Activated T-helper 17 cell treated with anti-CD3 and anti-CD28 coated beads, Interleukin-2, amount 50 U/mL, for 72 hours (primary cell): ENCODE measurements at regions not wholly inside any gene's neighbourhood (a gene's known extent, or its start where the extent isn't known, plus 50 kb on each side); places are given as distances from the start of the nearest gene placed in this dataset.
"Not testable (repeated sequence)": the region's sequence is repeated elsewhere in the genome, so short reads cannot be mapped to it uniquely, and the experiment has no call there.

Experiments used
- ATAC-seq: fragments of 150-1000 bp; cut with Tn5 transposase; replicated peaks from 2 replicates; pipeline ENCODE4 v1.10.0; 2021; ENCODE audit warnings: mild to moderate bottlenecking, moderate library complexity
- H3K27ac Mint-ChIP-seq: one replicate; pipeline ENCODE4 v1.8.0; 2022; ENCODE audit warnings: mixed read lengths
- H3K27me3 Mint-ChIP-seq: one replicate; pipeline ENCODE4 v1.8.0; 2022; ENCODE audit warnings: mixed read lengths
- H3K36me3 Mint-ChIP-seq: one replicate; pipeline ENCODE4 v1.8.0; 2022; ENCODE audit warnings: low read depth, mild to moderate bottlenecking, mixed read lengths
- H3K4me1 Mint-ChIP-seq: one replicate; pipeline ENCODE4 v1.8.0; 2022; ENCODE audit warnings: mixed read lengths
- H3K4me3 Mint-ChIP-seq: one replicate; pipeline ENCODE4 v1.8.0; 2022; ENCODE audit warnings: mild to moderate bottlenecking, mixed read lengths
- H3K9me3 Mint-ChIP-seq: one replicate; pipeline ENCODE4 v1.8.0; 2022; ENCODE audit warnings: mixed read lengths

DNA sequence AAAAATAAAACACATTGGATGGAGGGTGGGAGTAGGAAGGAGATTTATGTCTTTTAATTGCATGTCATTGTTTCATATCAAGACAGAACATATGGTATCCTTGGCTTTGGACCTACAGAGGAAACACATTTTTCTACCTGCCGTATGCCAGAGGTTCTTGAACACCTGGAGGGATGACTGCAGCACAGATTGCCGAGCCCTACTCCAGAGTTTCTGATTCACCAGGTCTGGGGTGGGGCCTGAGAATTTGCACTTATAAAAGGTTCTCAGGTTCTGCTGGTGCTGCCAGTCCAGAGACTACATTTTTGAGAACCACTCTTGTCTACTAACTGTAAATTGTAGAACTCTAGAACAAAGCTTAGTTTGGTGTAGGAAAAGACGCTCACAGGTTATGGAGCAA, 61.3 kb upstream of the CSPG4 start:
- ATAC-seq, H3K36me3 Mint-ChIP-seq, H3K4me3 Mint-ChIP-seq: not testable (repeated sequence)

DNA sequence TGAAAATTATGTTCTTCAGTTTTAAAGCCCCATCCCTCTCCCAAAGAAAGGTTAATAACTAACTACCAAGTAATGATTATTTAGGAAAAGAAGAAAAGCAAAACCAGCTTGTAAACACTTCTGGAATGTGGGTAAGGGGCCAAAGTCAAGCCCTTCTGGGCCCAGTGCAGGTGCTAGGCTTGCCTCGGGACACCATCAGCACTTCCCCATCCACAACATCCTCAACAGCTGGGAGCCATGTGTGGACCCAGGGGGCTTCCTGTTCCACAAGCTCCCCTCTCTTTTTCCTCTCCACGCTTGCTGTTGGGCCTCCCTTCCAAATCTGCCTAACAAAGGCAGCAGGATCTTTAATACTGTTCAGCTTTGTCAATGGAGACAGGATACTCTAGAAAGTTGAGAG, 58.4 kb upstream of the CSPG4 start:
- not testable (repeated sequence) for H3K9me3 Mint-ChIP-seq, H3K4me3 Mint-ChIP-seq, H3K36me3 Mint-ChIP-seq, H3K27ac Mint-ChIP-seq, H3K4me1 Mint-ChIP-seq, ATAC-seq, H3K27me3 Mint-ChIP-seq

More for the DNA sequence above, 61.3 kb upstream of the CSPG4 start:
- H3K4me1 Mint-ChIP-seq, result peaks cover 14% of the 10 kb centered on the region
- H3K9me3 Mint-ChIP-seq, H3K27me3 Mint-ChIP-seq, H3K27ac Mint-ChIP-seq: not testable (repeated sequence)

DNA sequence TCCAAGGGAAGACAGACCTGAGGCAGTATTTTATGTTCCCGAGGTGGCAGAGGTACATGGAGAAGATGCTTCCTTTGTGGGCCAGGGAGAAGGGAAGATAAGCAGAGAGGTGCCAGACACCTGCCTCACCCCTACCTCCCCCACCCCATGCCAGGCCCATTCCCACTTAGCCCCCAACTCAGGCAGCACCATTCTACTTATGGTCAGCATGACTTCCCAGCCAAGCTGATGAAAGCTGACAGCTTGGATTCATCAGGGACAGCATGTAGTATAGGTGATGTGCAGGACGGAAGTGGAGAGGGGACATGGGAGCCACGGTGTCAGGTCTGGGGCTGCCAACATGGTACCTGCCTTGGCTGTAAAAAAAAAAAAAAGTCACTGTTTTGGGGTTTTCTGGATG, 57.5 kb upstream of the CSPG4 start:
- Mint-ChIP-seq H3K27me3 (no peaks in the 10 kb centered on the region), H3K27ac (no peak overlapping the region), H3K9me3 (no peaks in the 10 kb centered on the region), H3K4me3 (no peak overlapping the region), H3K4me1 (no peaks in the 10 kb centered on the region), H3K36me3 (no peaks in the 10 kb centered on the region)
- ATAC-seq, result no peak

DNA sequence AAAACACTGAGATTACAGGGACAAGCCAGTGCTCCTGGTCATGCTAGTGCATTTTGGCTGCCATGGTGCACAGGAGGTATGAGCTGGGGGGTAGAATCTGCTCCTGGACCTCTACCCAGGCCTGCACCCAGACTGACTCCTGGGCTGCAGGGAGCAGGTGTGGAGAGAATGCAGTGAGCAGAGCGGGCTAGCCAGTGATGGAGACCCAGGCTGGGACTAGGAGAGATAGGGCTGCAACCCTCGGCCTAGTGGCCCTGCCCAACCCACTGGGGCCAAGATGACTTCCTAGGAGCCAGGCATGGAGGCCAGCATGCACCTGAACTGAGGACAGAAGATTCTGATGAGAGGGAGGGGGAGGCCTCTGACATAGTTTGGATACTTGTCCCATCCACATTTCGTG, 55.9 kb upstream of the CSPG4 start:
- not testable (repeated sequence) for H3K27ac Mint-ChIP-seq, H3K4me3 Mint-ChIP-seq, ATAC-seq, H3K9me3 Mint-ChIP-seq, H3K27me3 Mint-ChIP-seq, H3K36me3 Mint-ChIP-seq, H3K4me1 Mint-ChIP-seq

DNA sequence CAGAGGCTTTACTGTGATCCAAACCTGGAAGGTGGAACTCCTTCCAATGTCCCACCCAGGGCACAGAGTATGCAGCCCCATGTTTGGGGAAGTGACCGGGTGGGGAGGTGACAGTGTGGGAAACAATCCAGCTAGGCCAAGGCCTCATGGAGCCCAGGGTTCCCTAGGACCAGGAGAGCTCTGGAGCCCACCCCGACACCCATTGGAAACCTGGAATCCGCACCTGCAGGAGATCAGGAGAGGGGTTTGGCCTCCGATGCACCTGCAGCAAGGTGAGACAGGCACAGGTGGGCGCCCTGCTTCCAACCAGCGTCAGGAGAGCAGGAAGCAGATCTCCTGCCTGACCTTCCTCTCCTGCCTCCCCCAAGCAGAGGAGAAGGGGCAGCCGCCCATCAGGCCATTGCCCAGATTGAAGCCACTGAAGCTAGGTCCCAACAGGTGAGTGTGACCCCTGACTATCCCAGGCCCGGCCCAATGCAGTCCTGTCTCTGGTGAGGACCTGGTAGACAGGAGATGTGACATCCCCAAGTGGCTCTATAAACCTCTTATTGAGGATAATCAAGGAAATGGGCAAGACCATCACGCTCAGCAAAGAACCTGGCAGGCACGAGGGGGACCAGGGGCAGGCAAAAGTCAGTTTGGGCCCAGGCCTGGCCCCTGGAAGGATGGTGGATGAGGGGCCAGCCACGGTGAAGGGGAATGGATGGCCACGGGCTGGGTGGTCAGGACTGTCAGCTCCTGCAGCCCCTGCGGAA, 53.1 kb upstream of the CSPG4 start:
- H3K27ac Mint-ChIP-seq, H3K9me3 Mint-ChIP-seq, ATAC-seq, H3K4me3 Mint-ChIP-seq, H3K4me1 Mint-ChIP-seq, H3K27me3 Mint-ChIP-seq, H3K36me3 Mint-ChIP-seq: not testable (repeated sequence)

DNA sequence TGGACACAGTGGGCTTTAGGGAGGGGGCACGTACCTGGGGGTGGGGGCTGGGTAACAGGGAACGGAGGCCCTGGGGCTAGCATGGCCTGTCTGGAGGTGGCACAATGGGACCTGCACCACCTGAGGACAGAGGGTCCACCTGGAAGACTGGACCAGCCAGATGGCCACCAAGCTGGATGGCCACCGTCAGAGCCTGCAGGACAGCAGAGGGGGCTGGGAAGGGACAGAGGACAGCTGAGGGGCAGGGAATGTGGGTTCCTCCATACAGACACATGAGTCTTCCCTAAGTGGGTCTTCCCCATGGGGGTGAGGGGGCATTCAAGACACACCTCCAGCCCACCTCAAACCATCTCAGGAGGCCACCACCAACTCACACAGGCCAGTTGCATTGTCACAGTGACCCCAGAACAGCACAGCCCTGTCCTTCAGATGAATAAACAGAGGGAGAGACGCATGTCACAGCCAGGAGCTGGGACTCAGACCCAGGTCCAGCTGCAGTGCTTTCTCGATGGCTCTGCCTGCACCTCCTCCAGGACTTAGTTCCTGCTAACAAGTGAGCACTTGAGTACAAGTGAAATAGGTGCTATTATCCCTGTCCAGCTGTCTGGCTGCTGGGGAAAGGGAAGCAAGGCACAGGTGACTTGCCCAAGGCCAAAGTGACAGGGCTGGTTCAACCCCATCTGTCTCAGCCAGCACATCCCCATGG, 52.4 kb upstream of the CSPG4 start:
- not testable (repeated sequence) for H3K36me3 Mint-ChIP-seq, H3K9me3 Mint-ChIP-seq, H3K27me3 Mint-ChIP-seq, H3K4me3 Mint-ChIP-seq, H3K27ac Mint-ChIP-seq, H3K4me1 Mint-ChIP-seq, ATAC-seq

DNA sequence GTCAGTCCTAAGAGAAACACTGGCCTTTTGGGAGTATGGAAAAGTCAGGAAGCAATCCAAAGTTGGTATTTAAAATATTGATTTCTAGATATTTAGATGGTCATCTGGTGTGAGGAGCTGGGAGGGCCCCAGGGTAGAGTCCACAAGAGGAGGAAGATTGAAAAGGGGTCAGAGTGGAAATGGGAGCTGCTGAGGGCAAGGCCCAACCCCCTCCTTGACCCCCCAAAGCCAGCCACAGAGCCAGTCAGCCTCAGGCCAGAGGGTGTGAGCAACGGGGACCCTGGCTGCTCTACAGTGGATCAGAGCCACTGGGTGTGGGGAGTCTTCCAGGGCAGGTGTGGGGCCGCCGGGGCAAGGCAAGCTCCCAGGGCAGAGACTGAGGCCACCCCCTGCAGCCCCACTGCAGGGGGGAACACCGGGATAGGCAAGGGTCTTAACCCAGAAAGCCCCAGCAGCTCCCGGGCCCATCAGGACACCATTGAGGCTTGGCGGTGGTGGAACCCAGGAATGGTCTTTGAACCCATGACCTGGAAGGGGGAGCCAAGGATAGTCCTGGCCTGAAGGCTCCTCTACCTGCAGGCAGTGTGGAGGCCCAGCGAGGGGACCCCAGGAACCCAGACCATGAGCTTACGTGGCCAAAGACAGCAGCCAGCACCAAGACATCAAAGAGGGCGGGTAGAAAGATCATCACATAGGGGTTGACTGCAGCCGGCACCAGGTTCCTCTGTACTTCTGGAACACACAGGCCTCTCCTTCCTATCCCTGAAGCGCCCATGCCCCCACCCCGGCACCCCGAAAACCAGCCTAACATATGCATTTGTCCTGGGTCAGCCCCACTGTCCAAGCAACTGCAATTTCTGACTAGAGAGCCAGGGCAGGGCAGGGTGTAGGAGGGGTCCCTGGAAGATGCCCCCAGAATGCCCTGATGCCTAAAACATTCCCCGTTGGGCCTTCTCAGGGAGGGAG, 51.3 kb upstream of the CSPG4 start:
- peak overlapping the region; percentile 27 for H3K27ac Mint-ChIP-seq
- H3K4me3 Mint-ChIP-seq, H3K9me3 Mint-ChIP-seq, H3K27me3 Mint-ChIP-seq, H3K36me3 Mint-ChIP-seq, ATAC-seq, H3K4me1 Mint-ChIP-seq: not testable (repeated sequence)

DNA sequence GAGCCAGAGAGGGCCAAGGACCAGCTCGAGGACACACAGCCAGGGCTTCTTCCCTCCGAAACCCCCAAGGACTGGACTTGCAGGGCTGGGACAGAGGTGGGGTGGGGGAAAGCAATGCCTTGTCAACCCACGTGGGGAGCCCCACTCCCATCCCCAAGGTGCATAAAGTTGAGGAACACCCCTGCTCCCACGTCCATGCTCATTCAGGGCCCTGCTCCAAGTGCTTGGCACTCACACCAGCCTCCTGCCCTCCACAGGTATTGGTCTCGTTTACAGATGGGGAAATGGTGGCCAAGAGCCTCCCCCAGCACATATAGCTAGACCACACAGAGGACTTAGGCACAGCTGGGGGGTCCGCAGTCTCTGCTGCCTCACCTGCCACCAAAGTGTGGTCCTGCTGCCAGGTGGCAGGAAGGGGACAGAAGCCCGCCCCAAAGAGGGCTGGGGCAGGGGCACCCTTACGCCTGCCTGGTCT, 50.5 kb upstream of the CSPG4 start:
- H3K27ac Mint-ChIP-seq, result peak overlapping the region; percentile 27
- no peaks in the 10 kb centered on the region for H3K9me3 Mint-ChIP-seq
- H3K27me3 Mint-ChIP-seq, result no peaks in the 10 kb centered on the region
- ATAC-seq, result no peak
- no peaks in the 10 kb centered on the region for H3K36me3 Mint-ChIP-seq
- no peak overlapping the region for H3K4me3 Mint-ChIP-seq
- peaks cover 3% of the 10 kb centered on the region for H3K4me1 Mint-ChIP-seq
